Loucy (cell line): ENCODE measurements at regions not wholly inside any gene's neighbourhood (a gene's known extent, or its start where the extent isn't known, plus 50 kb on each side); places are given as distances from the start of the nearest gene placed in this dataset.

ENCODE experiments used
- H2AFZ ChIP-seq: fragments of 200-600 bp; sonication (generic); 2 replicates; pipeline ENCODE4 v1.6.0; 2016; ENCODE audit warnings: antibody characterized with exemption, mild to moderate bottlenecking, low read length, moderate library complexity
- H3F3A ChIP-seq: fragments of 200-600 bp; 2 replicates; pipeline ENCODE4 v1.6.0; 2016; ENCODE audit warnings: antibody characterized with exemption, low read depth, mild to moderate bottlenecking
- H3K27me3 ChIP-seq: fragments of 200-600 bp; sonication (generic); 2 replicates; pipeline ENCODE4 v1.6.1; 2014; ENCODE audit warnings: low read length, mild to moderate bottlenecking; ENCODE audit not compliant: insufficient read depth, poor library complexity, severe bottlenecking
- H3K36me3 ChIP-seq: fragments of 200-600 bp; sonication (generic); 2 replicates; pipeline ENCODE4 v1.6.1; 2016; ENCODE audit warnings: low read length; ENCODE audit not compliant: insufficient read depth
- H3K4me1 ChIP-seq: fragments of 200-600 bp; sonication (generic); 2 replicates; pipeline ENCODE4 v1.5.1; 2014; ENCODE audit warnings: low read length, mild to moderate bottlenecking; ENCODE audit not compliant: insufficient read depth, poor library complexity, severe bottlenecking
- H3K4me2 ChIP-seq: fragments of 200-600 bp; sonication (generic); 2 replicates; pipeline ENCODE4 v1.6.0; 2014; ENCODE audit warnings: antibody characterized with exemption, low read length, low read depth, mild to moderate bottlenecking; ENCODE audit not compliant: poor library complexity, severe bottlenecking
- H3K4me3 ChIP-seq: fragments of 200-600 bp; sonication (generic); 2 replicates; pipeline ENCODE4 v1.5.1; 2014; ENCODE audit warnings: low read length, mild to moderate bottlenecking, mixed read lengths; ENCODE audit not compliant: poor library complexity, severe bottlenecking
- H3K79me2 ChIP-seq: fragments of 200-600 bp; sonication (generic); 2 replicates; pipeline ENCODE4 v1.6.1; 2014; ENCODE audit warnings: low read length; ENCODE audit not compliant: insufficient read depth
- H3K9ac ChIP-seq: fragments of 200-600 bp; sonication (generic); 2 replicates; pipeline ENCODE4 v1.6.0; 2014; ENCODE audit warnings: mild to moderate bottlenecking, low read depth, low read length, moderate library complexity; ENCODE audit not compliant: poor library complexity, severe bottlenecking
- H3K9me2 ChIP-seq: fragments of 200-600 bp; sonication (generic); replicated peaks from 2 replicates; pipeline ENCODE4 v1.6.1; 2016; ENCODE audit warnings: low read depth, low read length, mixed read lengths
- H3K9me3 ChIP-seq: fragments of 200-600 bp; sonication (generic); 2 replicates; pipeline ENCODE4 v1.6.1; 2014; ENCODE audit warnings: mild to moderate bottlenecking, antibody characterized with exemption, low read length, low read depth; ENCODE audit not compliant: insufficient read depth
- H4K20me1 ChIP-seq: fragments of 200-600 bp; sonication (generic); 2 replicates; pipeline ENCODE4 v1.6.0; 2014; ENCODE audit warnings: antibody characterized with exemption, low read length, mild to moderate bottlenecking; ENCODE audit not compliant: insufficient read depth, poor library complexity, severe bottlenecking
- EZH2phosphoT487 ChIP-seq: fragments of 200-600 bp; IDR thresholded peaks from 2 replicates; pipeline ENCODE4 v1.6.1; 2018; ENCODE audit warnings: antibody characterized with exemption, mild to moderate bottlenecking, moderate library complexity, borderline replicate concordance
- TF ChIP-seq, protein P1 (sequence below): fragments of 200-600 bp; sonication (generic); conservative IDR thresholded peaks from 2 replicates; pipeline ENCODE4 v1.5.1; 2014; ENCODE audit warnings: mild to moderate bottlenecking, antibody characterized with exemption, low read length

DNA sequence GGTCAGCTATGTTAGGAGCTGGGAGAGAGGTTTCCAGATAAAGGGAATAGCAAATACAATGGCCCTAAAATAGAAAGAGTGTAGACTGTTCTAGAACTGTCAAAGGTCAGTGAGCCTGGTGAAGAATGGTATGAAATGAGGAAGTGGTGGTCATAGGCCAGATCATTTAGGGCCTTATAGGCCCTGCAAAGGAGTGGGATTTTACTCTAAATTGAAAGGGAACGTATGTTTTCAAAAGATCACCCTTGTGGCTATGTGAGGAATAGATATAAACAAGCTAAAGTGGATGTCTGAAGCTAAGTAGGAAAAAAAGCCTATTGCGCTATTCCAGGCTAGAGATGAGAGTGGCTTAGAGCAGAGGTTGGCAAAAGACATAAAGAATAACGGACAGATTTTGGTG is 70.7 kb upstream of the TDRD3 start:
- H3K9me2 ChIP-seq = no peaks in the 10 kb centered on the region
- TF ChIP-seq, protein P1, sequence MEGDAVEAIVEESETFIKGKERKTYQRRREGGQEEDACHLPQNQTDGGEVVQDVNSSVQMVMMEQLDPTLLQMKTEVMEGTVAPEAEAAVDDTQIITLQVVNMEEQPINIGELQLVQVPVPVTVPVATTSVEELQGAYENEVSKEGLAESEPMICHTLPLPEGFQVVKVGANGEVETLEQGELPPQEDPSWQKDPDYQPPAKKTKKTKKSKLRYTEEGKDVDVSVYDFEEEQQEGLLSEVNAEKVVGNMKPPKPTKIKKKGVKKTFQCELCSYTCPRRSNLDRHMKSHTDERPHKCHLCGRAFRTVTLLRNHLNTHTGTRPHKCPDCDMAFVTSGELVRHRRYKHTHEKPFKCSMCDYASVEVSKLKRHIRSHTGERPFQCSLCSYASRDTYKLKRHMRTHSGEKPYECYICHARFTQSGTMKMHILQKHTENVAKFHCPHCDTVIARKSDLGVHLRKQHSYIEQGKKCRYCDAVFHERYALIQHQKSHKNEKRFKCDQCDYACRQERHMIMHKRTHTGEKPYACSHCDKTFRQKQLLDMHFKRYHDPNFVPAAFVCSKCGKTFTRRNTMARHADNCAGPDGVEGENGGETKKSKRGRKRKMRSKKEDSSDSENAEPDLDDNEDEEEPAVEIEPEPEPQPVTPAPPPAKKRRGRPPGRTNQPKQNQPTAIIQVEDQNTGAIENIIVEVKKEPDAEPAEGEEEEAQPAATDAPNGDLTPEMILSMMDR = peak; percentile 35; the same call in 1 of the 2 replicates
- TF ChIP-seq EZH2phosphoT487 = no peak
- H3K79me2 ChIP-seq = no peaks in the 10 kb centered on the region
- no peaks in the 10 kb centered on the region for H3K36me3 ChIP-seq
- peaks cover 5% of the 10 kb centered on the region for H3K4me1 ChIP-seq
- H3K4me3 ChIP-seq = no peak overlapping the region
- no peaks in the 10 kb centered on the region for H3K9me3 ChIP-seq
- no peak overlapping the region for H3K9ac ChIP-seq
- H4K20me1 ChIP-seq = no peaks in the 10 kb centered on the region
- H2AFZ ChIP-seq = no peak overlapping the region
- H3K4me2 ChIP-seq = no peak overlapping the region
- H3K27me3 ChIP-seq = no peaks in the 10 kb centered on the region
- H3F3A ChIP-seq = no peaks in the 10 kb centered on the region

DNA sequence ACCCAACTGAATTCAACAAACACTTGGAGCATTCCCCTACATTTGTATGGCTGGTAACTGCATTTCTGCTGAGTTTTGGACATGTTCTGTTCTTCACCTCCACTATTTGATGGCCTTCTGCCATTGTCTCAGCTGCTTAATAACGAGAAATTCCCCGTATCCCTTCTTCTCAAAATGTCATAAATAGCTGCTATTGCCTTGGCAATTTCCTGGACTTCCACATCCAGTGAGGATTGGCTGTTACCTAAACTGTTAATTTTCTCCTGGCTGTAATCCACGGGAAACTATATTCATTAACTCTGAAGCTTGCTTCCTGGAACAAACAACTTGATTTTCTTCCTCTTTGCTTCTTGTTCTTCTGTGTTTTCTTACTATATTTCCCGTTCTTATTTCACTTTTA is 69.5 kb upstream of the TDRD3 start:
- Histone ChIP-seq H3K27me3 (no peaks in the 10 kb centered on the region), H3K4me2 (no peak overlapping the region), H3K79me2 (no peaks in the 10 kb centered on the region), H3K9ac (no peak overlapping the region), H3K9me2 (no peaks in the 10 kb centered on the region), H3K9me3 (no peaks in the 10 kb centered on the region), H3F3A (no peaks in the 10 kb centered on the region), H4K20me1 (no peaks in the 10 kb centered on the region), H3K36me3 (no peaks in the 10 kb centered on the region), H3K4me1 (peaks cover 5% of the 10 kb centered on the region), H3K4me3 (no peak overlapping the region), H2AFZ (0 out of 2 replicates have a peak overlapping the region, but pooled peaks have one; percentile 15)
- TF ChIP-seq, protein P1 = no peak
- TF ChIP-seq EZH2phosphoT487 = no peak

DNA sequence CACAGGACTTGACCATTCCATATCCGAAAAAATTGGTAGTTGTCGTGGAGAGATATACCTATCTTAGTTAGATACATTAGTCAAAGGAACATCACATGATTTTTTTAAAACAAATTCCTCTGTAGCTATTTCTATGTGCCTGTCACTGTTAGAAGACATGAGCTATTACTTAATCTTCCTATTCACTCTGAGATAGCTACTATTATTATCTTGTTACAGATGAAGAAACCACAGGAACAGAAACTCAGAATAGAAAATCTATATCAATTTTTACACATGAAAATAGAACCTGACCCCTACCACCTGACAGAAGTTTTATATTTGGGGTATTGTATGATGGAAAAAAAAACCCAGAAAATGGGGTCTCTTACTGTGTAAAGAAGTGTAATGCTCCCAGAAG is 68.9 kb upstream of the TDRD3 start:
- H3K4me3 ChIP-seq = no peak overlapping the region
- no peak overlapping the region for H3K4me2 ChIP-seq
- H3K9ac ChIP-seq = no peak overlapping the region
- H3K36me3 ChIP-seq = no peaks in the 10 kb centered on the region
- 0 out of 2 replicates have a peak, but pooled peaks cover 1% of the 10 kb centered on the region for H3K9me3 ChIP-seq
- no peaks in the 10 kb centered on the region for H4K20me1 ChIP-seq
- H3K4me1 ChIP-seq = peaks cover 5% of the 10 kb centered on the region
- no peak for TF ChIP-seq EZH2phosphoT487
- TF ChIP-seq, protein P1 = no peak
- H2AFZ ChIP-seq = no peak overlapping the region
- no peaks in the 10 kb centered on the region for H3F3A ChIP-seq
- no peaks in the 10 kb centered on the region for H3K79me2 ChIP-seq
- H3K9me2 ChIP-seq = no peaks in the 10 kb centered on the region
- no peaks in the 10 kb centered on the region for H3K27me3 ChIP-seq
